PC-3 (cell line): ENCODE measurements at regions not wholly inside any gene's neighbourhood (a gene's known extent, or its start where the extent isn't known, plus 50 kb on each side); places are given as distances from the start of the nearest gene placed in this dataset.

Experiments used
- EZH2 ChIP-seq: fragments of 300-600 bp; sonication (generic); IDR thresholded peaks from one replicate; pipeline ENCODE4 v1.6.1; 2017; ENCODE audit warnings: antibody characterized with exemption, mild to moderate bottlenecking, low read length; ENCODE audit not compliant: unreplicated experiment
- EZH2phosphoT487 ChIP-seq: fragments of 300-600 bp; sonication (generic); IDR thresholded peaks from 2 replicates; pipeline ENCODE4 v1.6.1; 2018; ENCODE audit warnings: mild to moderate bottlenecking, antibody characterized with exemption, low read length, borderline replicate concordance
- TF ChIP-seq, protein P1 (sequence below): fragments of 300-600 bp; sonication (generic); conservative IDR thresholded peaks from 2 replicates; pipeline ENCODE4 v1.5.1; 2017; ENCODE audit warnings: antibody characterized with exemption, low read depth, mild to moderate bottlenecking, low read length

- TF ChIP-seq, protein P1, sequence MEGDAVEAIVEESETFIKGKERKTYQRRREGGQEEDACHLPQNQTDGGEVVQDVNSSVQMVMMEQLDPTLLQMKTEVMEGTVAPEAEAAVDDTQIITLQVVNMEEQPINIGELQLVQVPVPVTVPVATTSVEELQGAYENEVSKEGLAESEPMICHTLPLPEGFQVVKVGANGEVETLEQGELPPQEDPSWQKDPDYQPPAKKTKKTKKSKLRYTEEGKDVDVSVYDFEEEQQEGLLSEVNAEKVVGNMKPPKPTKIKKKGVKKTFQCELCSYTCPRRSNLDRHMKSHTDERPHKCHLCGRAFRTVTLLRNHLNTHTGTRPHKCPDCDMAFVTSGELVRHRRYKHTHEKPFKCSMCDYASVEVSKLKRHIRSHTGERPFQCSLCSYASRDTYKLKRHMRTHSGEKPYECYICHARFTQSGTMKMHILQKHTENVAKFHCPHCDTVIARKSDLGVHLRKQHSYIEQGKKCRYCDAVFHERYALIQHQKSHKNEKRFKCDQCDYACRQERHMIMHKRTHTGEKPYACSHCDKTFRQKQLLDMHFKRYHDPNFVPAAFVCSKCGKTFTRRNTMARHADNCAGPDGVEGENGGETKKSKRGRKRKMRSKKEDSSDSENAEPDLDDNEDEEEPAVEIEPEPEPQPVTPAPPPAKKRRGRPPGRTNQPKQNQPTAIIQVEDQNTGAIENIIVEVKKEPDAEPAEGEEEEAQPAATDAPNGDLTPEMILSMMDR = no peak
- no peak for TF ChIP-seq EZH2phosphoT487
- TF ChIP-seq EZH2 = no peak
Measured at GRCh38 chr4:19562456-19562855, 689.2 kb upstream of the SLIT2 start.
